MCF 10A (cell line): ENCODE measurements at regions not wholly inside any gene's neighbourhood (a gene's known extent, or its start where the extent isn't known, plus 50 kb on each side); places are given as distances from the start of the nearest gene placed in this dataset.

Source experiments
- BruUV-seq: library from RNA; stranded (reverse); fragments of 400-500 nt; replicated peaks from 2 replicates; lab custom pipeline; 2021; lab: Mats Ljungman, UMichigan
- CTCF ChIA-PET: fragments of 300-600 bp; sonication (Branson Sonifier 250); formaldehyde crosslinking; extraction: SDS; loops from one replicate; lab custom pipeline; 2021; ENCODE audit warnings: antibody characterized with exemption, inconsistent platforms; lab: Yijun Ruan, JAX
- POLR2A ChIA-PET: fragments of 300-600, 350-650 bp; sonication (Branson Sonifier 250); formaldehyde crosslinking; extraction: SDS; loops from one replicate; lab custom pipeline; 2020; ENCODE audit warnings: antibody characterized with exemption, inconsistent platforms; lab: Yijun Ruan, JAX
- DNase-seq: peaks from one replicate; pipeline ENCODE4 v3.0.0-alpha.2; 2018; ENCODE audit not compliant: unreplicated experiment
- H3K27ac Mint-ChIP-seq: one replicate; pipeline ENCODE4 v1.8.0; 2022; ENCODE audit warnings: mild to moderate bottlenecking, low read depth, mixed read lengths; ENCODE audit not compliant: unreplicated experiment
- H3K27me3 Mint-ChIP-seq: one replicate; pipeline ENCODE4 v1.8.0; 2022; ENCODE audit warnings: mixed read lengths; ENCODE audit not compliant: insufficient read depth, unreplicated experiment
- H3K36me3 Mint-ChIP-seq: one replicate; pipeline ENCODE4 v1.8.0; 2022; ENCODE audit warnings: mild to moderate bottlenecking, moderate library complexity, mixed read lengths; ENCODE audit not compliant: insufficient read depth, unreplicated experiment
- H3K4me1 Mint-ChIP-seq: one replicate; pipeline ENCODE4 v1.8.0; 2022; ENCODE audit warnings: mixed read lengths; ENCODE audit not compliant: insufficient read depth, unreplicated experiment
- H3K4me3 Mint-ChIP-seq: one replicate; pipeline ENCODE4 v1.8.0; 2022; ENCODE audit warnings: mild to moderate bottlenecking, moderate library complexity, mixed read lengths; ENCODE audit not compliant: unreplicated experiment
- H3K9me3 Mint-ChIP-seq: one replicate; pipeline ENCODE4 v1.8.0; 2022; ENCODE audit warnings: mixed read lengths; ENCODE audit not compliant: unreplicated experiment
- CTCF ChIP-seq: fragments of 200-600 bp; IDR thresholded peaks from one replicate; pipeline ENCODE4 v1.8.0; 2022; ENCODE audit warnings: antibody characterized with exemption, mild to moderate bottlenecking; ENCODE audit not compliant: unreplicated experiment
- intact Hi-C: fragments of 100-400 bp; cut with micrococcal nuclease; formaldehyde crosslinking; loops from 2 replicates; pipeline ENCODE4 v1.14.1; 2022

- BruUV-seq = no TSS peak
- no peak overlapping the region for H3K27ac Mint-ChIP-seq
- intact Hi-C loops = no loop called here
- H3K27me3 Mint-ChIP-seq = no peaks in the 10 kb centered on the region
- no peak overlapping the region for H3K4me3 Mint-ChIP-seq
- DNase-seq = no peak
- POLR2A ChIA-PET = interaction anchor here (0.9 kb wide), 1 partner anchor 85 kb away, joined by 3 read pairs; no protein-coding TSS in a partner anchor
- CTCF ChIA-PET = interaction anchor here (0.5 kb wide), 1 partner anchor 300 kb away, joined by 3 read pairs; no protein-coding TSS in a partner anchor
- H3K9me3 Mint-ChIP-seq = no peaks in the 10 kb centered on the region
- peaks cover 6% of the 10 kb centered on the region for H3K36me3 Mint-ChIP-seq
- H3K4me1 Mint-ChIP-seq = peaks cover 47% of the 10 kb centered on the region
- TF ChIP-seq CTCF = no peak
Measured at GRCh38 chr5:159821461-159821940, 94.8 kb upstream of the ADRA1B start.

GRCh38 chr5:159824188-159825161 lies 91.8 kb upstream of the ADRA1B start:
- no peaks in the 10 kb centered on the region for H3K27me3 Mint-ChIP-seq
- ChIA-PET POLR2A (interaction anchor here (0.9 to 2.6 kb wide), 4 partner anchors 7 to 112 kb away, joined by 3 to 9 read pairs (median 6); no protein-coding TSS in a partner anchor), CTCF (interaction anchor here (0.6 kb wide), 3 partner anchors 32 to 529 kb away, joined by 3 to 4 read pairs (median 3); no protein-coding TSS in a partner anchor)
- DNase-seq = peak; percentile 42
- peaks cover 6% of the 10 kb centered on the region for H3K36me3 Mint-ChIP-seq
- peaks cover 41% of the 10 kb centered on the region for H3K4me1 Mint-ChIP-seq
- intact Hi-C loops = loop anchor here (5.0 kb wide), 2 partner anchors 52 to 83 kb away; no protein-coding TSS in a partner anchor
- H3K27ac Mint-ChIP-seq = peak overlapping the region; percentile 68
- no peak for TF ChIP-seq CTCF
- no peaks in the 10 kb centered on the region for H3K9me3 Mint-ChIP-seq
- no TSS peak for BruUV-seq
- H3K4me3 Mint-ChIP-seq = no peak overlapping the region

GRCh38 chr5:159825551-159826051 lies 90.7 kb upstream of the ADRA1B start:
- TF ChIP-seq CTCF = no peak
- H3K9me3 Mint-ChIP-seq = no peaks in the 10 kb centered on the region
- intact Hi-C loops = loop anchor here (2.0 to 5.0 kb wide), 3 partner anchors 25 to 82 kb away; no protein-coding TSS in a partner anchor
- H3K36me3 Mint-ChIP-seq = peaks cover 6% of the 10 kb centered on the region
- H3K27me3 Mint-ChIP-seq = no peaks in the 10 kb centered on the region
- CTCF ChIA-PET = interaction anchor here (0.6 kb wide), 2 partner anchors 159 to 631 kb away, joined by 3 to 4 read pairs; no protein-coding TSS in a partner anchor
- no TSS peak for BruUV-seq
- POLR2A ChIA-PET = interaction anchor here (0.7 to 2.6 kb wide), 5 partner anchors 8 to 111 kb away, joined by 3 to 9 read pairs (median 4); no protein-coding TSS in a partner anchor
- H3K4me1 Mint-ChIP-seq = peaks cover 35% of the 10 kb centered on the region
- H3K27ac Mint-ChIP-seq = no peak overlapping the region
- H3K4me3 Mint-ChIP-seq = no peak overlapping the region
- peak; percentile 71 for DNase-seq
